Epithelial cell of esophagus (primary cell): ENCODE measurements at regions not wholly inside any gene's neighbourhood (a gene's known extent, or its start where the extent isn't known, plus 50 kb on each side); places are given as distances from the start of the nearest gene placed in this dataset.

ENCODE experiments used
- DNase-seq: peaks from one replicate; pipeline ENCODE4 v3.0.0; 2010; ENCODE audit warnings: low read depth
- H3K4me3 ChIP-seq: 2 replicates; pipeline ENCODE4 v1.5.1; 2011; ENCODE audit warnings: mild to moderate bottlenecking, low read length, control low read depth
- TF ChIP-seq, protein P1 (sequence below): IDR thresholded peaks from 2 replicates; pipeline ENCODE4 v1.5.1; 2011; ENCODE audit warnings: low read depth, mild to moderate bottlenecking, low read length, control low read depth, inconsistent platforms; ENCODE audit not compliant: insufficient read depth; ENCODE audit errors: missing control alignments

GRCh38 chr1:228977307-228977706 lies 242.0 kb downstream of the RHOU start:
- no peak for DNase-seq
- TF ChIP-seq, protein P1, sequence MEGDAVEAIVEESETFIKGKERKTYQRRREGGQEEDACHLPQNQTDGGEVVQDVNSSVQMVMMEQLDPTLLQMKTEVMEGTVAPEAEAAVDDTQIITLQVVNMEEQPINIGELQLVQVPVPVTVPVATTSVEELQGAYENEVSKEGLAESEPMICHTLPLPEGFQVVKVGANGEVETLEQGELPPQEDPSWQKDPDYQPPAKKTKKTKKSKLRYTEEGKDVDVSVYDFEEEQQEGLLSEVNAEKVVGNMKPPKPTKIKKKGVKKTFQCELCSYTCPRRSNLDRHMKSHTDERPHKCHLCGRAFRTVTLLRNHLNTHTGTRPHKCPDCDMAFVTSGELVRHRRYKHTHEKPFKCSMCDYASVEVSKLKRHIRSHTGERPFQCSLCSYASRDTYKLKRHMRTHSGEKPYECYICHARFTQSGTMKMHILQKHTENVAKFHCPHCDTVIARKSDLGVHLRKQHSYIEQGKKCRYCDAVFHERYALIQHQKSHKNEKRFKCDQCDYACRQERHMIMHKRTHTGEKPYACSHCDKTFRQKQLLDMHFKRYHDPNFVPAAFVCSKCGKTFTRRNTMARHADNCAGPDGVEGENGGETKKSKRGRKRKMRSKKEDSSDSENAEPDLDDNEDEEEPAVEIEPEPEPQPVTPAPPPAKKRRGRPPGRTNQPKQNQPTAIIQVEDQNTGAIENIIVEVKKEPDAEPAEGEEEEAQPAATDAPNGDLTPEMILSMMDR: no peak
- no peak overlapping the region for H3K4me3 ChIP-seq

- H3K4me3 ChIP-seq: no peak overlapping the region
- TF ChIP-seq, protein P1: no peak
- DNase-seq: no peak
Measured at GRCh38 chr1:228977741-228978140, 242.5 kb downstream of the RHOU start.

DNA sequence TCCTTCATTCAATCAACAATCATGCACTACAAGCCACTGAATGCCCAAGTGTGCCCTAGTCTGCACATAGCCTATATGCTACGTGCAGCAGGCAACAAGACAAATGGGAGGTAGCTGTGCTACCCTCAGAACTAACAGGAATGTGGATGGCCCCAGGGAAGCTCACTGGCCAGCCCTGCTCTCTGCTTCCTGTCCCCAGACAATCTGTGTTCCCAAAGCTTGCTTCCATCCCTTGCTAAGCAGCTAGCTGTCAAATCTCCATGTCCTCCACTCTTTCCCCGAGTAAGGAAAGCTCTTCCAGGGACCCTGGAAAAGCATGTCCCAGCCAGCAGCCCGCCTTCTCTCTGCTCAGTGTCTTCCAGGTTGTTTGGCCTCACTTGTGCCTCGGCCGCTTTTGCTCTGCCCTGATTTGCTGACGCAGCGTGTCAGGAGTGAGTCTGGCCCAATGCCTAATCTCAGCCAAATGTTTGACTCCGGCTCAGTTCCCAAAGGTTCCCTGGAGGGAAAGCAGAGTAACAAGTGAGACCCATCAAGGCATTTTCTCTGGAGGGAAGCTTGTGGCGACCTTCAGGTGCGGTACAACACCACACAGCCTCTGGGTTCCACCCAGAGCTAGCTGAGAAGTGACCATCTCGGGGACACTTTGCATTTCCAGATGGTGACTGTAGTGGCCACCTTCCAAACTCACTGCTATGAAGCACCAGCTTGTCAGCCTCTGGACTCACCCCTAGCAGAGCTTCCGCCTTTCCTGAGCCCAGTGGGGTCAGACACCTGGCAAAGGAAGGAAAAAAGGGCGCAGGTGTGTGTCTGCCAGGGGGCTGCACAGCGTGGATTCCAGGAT lies 243.4 kb downstream of the RHOU start:
- H3K4me3 ChIP-seq: no peak overlapping the region
- DNase-seq: no peak
- TF ChIP-seq, protein P1: no peak

DNA sequence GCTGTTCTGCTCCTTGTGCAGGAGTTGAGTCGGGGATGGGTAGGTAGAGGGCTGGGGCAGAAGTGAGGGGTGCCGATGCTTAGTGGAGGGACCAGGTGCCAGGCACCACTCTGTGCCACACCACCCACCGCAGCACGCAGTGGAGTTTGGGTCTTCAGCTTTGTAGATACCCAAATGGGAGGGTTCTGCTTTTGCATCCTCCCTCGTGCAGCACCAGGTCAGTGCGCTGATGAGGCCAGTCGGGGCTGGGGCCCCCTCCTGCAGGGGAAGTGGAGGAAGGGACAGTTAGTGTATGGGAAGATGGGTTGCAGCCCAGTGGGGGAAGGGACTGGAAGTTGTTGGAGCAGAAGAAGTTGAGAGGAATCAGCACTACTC lies 244.0 kb downstream of the RHOU start:
- TF ChIP-seq, protein P1: no peak
- no peak overlapping the region for H3K4me3 ChIP-seq
- DNase-seq: no peak

- H3K4me3 ChIP-seq: no peak overlapping the region
- TF ChIP-seq, protein P1: no peak
- no peak for DNase-seq
Measured at GRCh38 chr1:228979774-228980173, 244.5 kb downstream of the RHOU start.

DNA sequence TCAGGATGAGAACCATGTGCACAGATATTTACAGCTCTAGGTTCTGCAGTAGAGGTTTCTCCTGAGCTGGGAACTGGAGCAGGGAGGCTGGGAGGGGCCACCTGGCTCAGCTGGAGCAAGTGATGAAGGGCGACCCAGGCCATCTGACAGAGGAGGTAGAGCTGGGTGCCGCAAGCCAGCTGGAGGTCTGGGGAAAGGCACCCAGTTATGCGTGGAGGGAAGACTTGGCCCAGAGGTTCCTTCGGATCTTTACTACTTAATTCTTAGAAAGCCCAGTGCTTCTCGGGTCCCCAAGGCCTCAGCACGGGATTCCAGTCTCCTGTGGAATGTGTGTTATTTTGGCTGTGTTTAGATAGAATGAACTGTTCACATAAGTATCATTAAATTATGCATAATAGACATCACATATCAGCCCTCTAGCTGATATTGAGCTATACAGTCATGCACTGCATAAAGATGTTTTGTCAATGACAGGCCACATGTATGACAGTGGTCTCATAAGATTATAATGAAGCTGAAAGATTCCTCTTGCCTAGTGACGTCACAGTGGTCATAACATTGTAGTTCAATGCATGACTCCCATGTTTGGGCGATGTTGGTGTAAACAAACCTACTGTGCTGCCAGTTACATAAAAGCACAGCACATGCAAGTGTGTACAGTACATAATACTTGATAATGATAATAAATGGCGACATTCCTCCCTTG lies 245.1 kb downstream of the RHOU start:
- H3K4me3 ChIP-seq: no peak overlapping the region
- TF ChIP-seq, protein P1: no peak
- no peak for DNase-seq

GRCh38 chr1:228982637-228983036 lies 247.4 kb downstream of the RHOU start:
- DNase-seq: no peak
- TF ChIP-seq, protein P1: no peak
- no peak overlapping the region for H3K4me3 ChIP-seq
